ENCODE measurements at regions not wholly inside any gene's neighbourhood (a gene's known extent, or its start where the extent isn't known, plus 50 kb on each side); places are given as distances from the start of the nearest gene placed in this dataset.

DNA sequence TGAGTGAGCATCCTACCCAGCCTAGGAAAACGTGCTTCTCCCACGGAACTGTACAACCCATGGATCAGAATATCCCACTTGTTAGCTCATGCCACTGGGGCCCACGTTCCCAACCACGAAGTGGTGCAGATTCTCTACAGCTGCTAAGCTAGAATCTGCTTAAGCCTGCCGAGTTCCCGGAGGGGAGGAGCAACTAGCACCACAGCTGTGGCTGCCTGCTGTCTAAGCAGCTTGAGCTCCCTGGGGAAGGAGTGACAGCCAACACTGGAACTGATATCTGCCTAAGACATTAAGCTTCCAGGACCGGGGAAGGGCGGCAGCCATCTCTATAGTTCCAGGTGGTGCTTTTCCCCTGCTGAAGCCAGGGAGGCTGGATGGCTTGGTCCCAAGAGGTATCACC is 334.7 kb upstream of the CHRM2 start:
- no peak overlapping the region for H3K4me3 ChIP-seq (ENCODE audit: low read length, poor library complexity, severe bottlenecking)

DNA sequence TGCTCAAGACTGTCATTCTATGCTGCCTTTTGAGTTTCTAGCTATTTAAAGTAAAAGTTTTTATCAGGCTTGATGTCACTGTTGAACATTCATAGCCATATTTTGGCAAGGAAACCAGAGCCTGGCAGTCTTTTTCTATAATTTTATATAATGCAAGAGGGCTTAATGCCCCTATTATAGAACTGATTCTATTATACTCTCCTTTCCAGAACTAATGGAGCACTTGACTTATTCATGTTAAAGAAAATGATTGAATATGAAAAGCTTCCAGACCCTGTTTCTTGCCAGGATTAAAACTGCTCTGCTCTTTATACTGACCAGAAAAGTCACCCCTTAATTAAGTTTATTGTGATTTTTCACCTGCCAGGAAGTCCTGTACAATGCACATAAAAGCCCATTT is 337.6 kb upstream of the CHRM2 start:
- Histone ChIP-seq H3K4me1 (ENCODE audit: insufficient read depth, low read length, poor library complexity, severe bottlenecking) (no peaks in the 10 kb centered on the region), H2AFZ (ENCODE audit: low read length) (no peak overlapping the region), H3K9ac (ENCODE audit: low read depth, low read length, poor library complexity, severe bottlenecking) (no peak overlapping the region), H4K20me1 (ENCODE audit: insufficient read depth, low read length, poor library complexity, severe bottlenecking) (no peaks in the 10 kb centered on the region), H3K4me3 (ENCODE audit: low read length, poor library complexity, severe bottlenecking) (no peak overlapping the region), H3K9me3 (ENCODE audit: insufficient read depth, low read depth, low read length) (peaks cover 9% of the 10 kb centered on the region; the same call in 1 of the 2 replicates), H3K4me2 (ENCODE audit: low read depth, low read length, poor library complexity, severe bottlenecking) (no peak overlapping the region), H3K36me3 (ENCODE audit: insufficient read depth, low read length) (no peaks in the 10 kb centered on the region), H3K27me3 (ENCODE audit: insufficient read depth, low read length, poor library complexity, severe bottlenecking) (no peaks in the 10 kb centered on the region), H3K9me2 (replicated peaks; ENCODE audit: low read depth, low read length) (no peaks in the 10 kb centered on the region), H3F3A (ENCODE audit: low read depth) (no peaks in the 10 kb centered on the region), H3K79me2 (ENCODE audit: insufficient read depth, low read length) (no peaks in the 10 kb centered on the region)
- TF ChIP-seq, protein P1, sequence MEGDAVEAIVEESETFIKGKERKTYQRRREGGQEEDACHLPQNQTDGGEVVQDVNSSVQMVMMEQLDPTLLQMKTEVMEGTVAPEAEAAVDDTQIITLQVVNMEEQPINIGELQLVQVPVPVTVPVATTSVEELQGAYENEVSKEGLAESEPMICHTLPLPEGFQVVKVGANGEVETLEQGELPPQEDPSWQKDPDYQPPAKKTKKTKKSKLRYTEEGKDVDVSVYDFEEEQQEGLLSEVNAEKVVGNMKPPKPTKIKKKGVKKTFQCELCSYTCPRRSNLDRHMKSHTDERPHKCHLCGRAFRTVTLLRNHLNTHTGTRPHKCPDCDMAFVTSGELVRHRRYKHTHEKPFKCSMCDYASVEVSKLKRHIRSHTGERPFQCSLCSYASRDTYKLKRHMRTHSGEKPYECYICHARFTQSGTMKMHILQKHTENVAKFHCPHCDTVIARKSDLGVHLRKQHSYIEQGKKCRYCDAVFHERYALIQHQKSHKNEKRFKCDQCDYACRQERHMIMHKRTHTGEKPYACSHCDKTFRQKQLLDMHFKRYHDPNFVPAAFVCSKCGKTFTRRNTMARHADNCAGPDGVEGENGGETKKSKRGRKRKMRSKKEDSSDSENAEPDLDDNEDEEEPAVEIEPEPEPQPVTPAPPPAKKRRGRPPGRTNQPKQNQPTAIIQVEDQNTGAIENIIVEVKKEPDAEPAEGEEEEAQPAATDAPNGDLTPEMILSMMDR (conservative IDR thresholded peaks at IDR 0.05; ENCODE audit: low read length) = no peak
- no peak for TF ChIP-seq EZH2phosphoT487 (IDR thresholded peaks at IDR 0.05; ENCODE audit: borderline replicate concordance)

More for the DNA sequence above, 334.7 kb upstream of the CHRM2 start:
- TF ChIP-seq, protein P1 (conservative IDR thresholded peaks at IDR 0.05; ENCODE audit: low read length) = no peak
- TF ChIP-seq EZH2phosphoT487 (IDR thresholded peaks at IDR 0.05; ENCODE audit: borderline replicate concordance) = no peak
- Histone ChIP-seq H3K27me3 (ENCODE audit: insufficient read depth, low read length, poor library complexity, severe bottlenecking) (no peaks in the 10 kb centered on the region), H3K4me2 (ENCODE audit: low read depth, low read length, poor library complexity, severe bottlenecking) (no peak overlapping the region), H4K20me1 (ENCODE audit: insufficient read depth, low read length, poor library complexity, severe bottlenecking) (no peaks in the 10 kb centered on the region), H3K79me2 (ENCODE audit: insufficient read depth, low read length) (no peaks in the 10 kb centered on the region), H3K4me1 (ENCODE audit: insufficient read depth, low read length, poor library complexity, severe bottlenecking) (no peaks in the 10 kb centered on the region), H3K9me2 (replicated peaks; ENCODE audit: low read depth, low read length) (no peaks in the 10 kb centered on the region), H3K9me3 (ENCODE audit: insufficient read depth, low read depth, low read length) (peaks cover 9% of the 10 kb centered on the region; the same call in 1 of the 2 replicates), H3F3A (ENCODE audit: low read depth) (no peaks in the 10 kb centered on the region), H3K9ac (ENCODE audit: low read depth, low read length, poor library complexity, severe bottlenecking) (no peak overlapping the region), H2AFZ (ENCODE audit: low read length) (no peak overlapping the region), H3K36me3 (ENCODE audit: insufficient read depth, low read length) (no peaks in the 10 kb centered on the region)

DNA sequence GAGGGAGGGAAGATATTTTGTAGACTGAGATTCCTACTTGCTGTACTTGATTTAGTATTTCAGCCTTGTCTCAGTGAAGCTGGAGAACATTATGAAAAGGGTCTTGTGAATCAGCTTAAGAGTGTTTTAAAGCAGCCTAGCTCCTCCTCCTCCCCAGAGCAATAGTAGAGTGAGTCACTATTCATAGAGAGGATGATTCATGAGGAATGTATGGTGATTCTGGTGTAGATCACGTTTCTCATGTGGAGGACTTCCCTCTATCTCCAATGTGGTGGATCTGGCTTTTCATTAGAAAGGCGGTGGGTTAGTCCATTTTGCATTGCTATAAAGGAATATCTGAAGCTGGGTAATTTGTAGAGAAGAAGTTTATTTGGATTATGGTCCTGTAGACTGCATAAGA is 340.1 kb upstream of the CHRM2 start:
- Histone ChIP-seq H3K4me2 (ENCODE audit: low read depth, low read length, poor library complexity, severe bottlenecking) (no peak overlapping the region), H3F3A (ENCODE audit: low read depth) (no peaks in the 10 kb centered on the region), H3K9ac (ENCODE audit: low read depth, low read length, poor library complexity, severe bottlenecking) (no peak overlapping the region), H3K9me3 (ENCODE audit: insufficient read depth, low read depth, low read length) (peaks cover 4% of the 10 kb centered on the region; the same call in 1 of the 2 replicates), H2AFZ (ENCODE audit: low read length) (no peak overlapping the region), H3K9me2 (replicated peaks; ENCODE audit: low read depth, low read length) (no peaks in the 10 kb centered on the region), H3K27me3 (ENCODE audit: insufficient read depth, low read length, poor library complexity, severe bottlenecking) (no peaks in the 10 kb centered on the region), H3K4me3 (ENCODE audit: low read length, poor library complexity, severe bottlenecking) (no peak overlapping the region), H3K36me3 (ENCODE audit: insufficient read depth, low read length) (no peaks in the 10 kb centered on the region), H3K4me1 (ENCODE audit: insufficient read depth, low read length, poor library complexity, severe bottlenecking) (no peaks in the 10 kb centered on the region), H4K20me1 (ENCODE audit: insufficient read depth, low read length, poor library complexity, severe bottlenecking) (no peaks in the 10 kb centered on the region), H3K79me2 (ENCODE audit: insufficient read depth, low read length) (no peaks in the 10 kb centered on the region)
- TF ChIP-seq, protein P1 (conservative IDR thresholded peaks at IDR 0.05; ENCODE audit: low read length) = no peak
- no peak for TF ChIP-seq EZH2phosphoT487 (IDR thresholded peaks at IDR 0.05; ENCODE audit: borderline replicate concordance)

Data from Loucy (cell line).